ENCODE measurements at regions not wholly inside any gene's neighbourhood (a gene's known extent, or its start where the extent isn't known, plus 50 kb on each side); places are given as distances from the start of the nearest gene placed in this dataset.

DNA sequence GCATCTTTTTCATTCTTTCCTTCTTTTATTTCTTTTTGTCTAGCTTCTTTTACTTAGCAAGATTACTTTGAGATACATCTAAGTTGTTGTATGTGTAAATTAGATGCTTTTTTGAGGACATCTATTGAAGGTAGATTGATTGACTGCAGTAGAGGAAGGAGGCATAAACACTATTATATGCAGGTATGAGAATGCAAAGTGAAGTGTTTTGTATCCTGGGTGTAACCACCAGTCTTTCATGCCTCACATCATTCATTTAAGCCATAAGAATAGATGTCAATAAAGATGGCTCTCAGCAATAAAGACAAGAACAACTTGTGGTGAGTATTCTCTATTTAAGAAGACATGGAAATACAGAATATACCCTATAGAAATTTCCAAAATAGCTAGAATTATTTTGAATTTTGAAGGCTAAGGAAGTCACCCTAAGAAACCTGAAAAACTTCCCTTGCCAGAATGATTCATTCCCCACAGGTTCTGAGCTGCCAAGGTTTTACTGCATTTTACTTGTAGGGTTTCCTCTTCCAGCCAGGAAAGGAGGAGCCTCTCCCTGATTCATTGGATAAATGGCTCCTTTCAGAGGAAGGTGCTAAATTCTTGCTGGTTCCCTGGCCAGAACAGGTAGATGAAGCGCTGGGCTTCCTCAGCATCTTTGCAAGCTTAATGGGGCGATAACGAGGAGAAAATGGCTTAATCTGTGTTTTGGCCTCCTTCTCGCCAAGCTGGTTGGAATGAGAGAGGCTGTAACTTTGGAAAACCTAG, 279.8 kb upstream of the SLC14A2 start:
- TF ChIP-seq, protein P1, sequence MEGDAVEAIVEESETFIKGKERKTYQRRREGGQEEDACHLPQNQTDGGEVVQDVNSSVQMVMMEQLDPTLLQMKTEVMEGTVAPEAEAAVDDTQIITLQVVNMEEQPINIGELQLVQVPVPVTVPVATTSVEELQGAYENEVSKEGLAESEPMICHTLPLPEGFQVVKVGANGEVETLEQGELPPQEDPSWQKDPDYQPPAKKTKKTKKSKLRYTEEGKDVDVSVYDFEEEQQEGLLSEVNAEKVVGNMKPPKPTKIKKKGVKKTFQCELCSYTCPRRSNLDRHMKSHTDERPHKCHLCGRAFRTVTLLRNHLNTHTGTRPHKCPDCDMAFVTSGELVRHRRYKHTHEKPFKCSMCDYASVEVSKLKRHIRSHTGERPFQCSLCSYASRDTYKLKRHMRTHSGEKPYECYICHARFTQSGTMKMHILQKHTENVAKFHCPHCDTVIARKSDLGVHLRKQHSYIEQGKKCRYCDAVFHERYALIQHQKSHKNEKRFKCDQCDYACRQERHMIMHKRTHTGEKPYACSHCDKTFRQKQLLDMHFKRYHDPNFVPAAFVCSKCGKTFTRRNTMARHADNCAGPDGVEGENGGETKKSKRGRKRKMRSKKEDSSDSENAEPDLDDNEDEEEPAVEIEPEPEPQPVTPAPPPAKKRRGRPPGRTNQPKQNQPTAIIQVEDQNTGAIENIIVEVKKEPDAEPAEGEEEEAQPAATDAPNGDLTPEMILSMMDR (IDR thresholded peaks at IDR 0.05; ENCODE audit: insufficient read depth, low read depth, low read length) = no peak
- no peak for TF ChIP-seq EZH2 (IDR thresholded peaks at IDR 0.05; ENCODE audit: insufficient read depth, low read length)

Measured in astrocyte (in vitro differentiated cells and primary cell).